T-helper 2 cell (primary cell): ENCODE measurements at regions not wholly inside any gene's neighbourhood (a gene's known extent, or its start where the extent isn't known, plus 50 kb on each side); places are given as distances from the start of the nearest gene placed in this dataset.

ENCODE experiments used
- DNase-seq, 5 experiments: peaks; one replicate each; pipeline versions ENCODE4 v3.0.0 to v3.0.0-alpha.2; 2012 to 2022

- no peak for DNase-seq
These were observed 166.0 kb upstream of the MDFIC start for GRCh38 chr7:114755856-114756255.

DNA sequence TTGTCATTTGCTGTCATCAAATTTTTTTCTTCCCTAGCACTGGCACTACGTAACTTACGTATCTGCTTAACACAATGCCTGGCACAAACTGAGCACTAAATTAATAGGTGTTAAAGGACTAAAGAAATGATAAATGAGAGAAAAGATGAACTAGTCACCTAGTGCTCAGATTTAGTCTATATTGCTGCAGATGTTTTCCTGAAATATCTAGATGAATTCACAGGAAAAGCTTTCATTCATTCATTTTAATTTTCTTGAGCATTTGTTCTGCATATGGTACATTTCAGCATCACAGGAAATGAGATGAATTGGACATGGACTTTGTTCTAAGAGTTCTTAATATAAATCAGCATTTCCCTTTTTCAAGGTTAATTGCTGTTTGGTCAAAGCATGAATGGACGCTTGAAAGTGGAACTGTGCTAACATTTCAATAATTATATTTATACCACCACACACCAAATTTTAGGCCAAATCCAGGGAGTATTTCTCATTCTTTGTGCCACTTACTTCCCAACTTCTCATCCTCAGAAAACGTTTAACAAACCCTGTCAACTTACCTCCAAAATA lies 163.2 kb upstream of the MDFIC start:
- no peak for DNase-seq

DNA sequence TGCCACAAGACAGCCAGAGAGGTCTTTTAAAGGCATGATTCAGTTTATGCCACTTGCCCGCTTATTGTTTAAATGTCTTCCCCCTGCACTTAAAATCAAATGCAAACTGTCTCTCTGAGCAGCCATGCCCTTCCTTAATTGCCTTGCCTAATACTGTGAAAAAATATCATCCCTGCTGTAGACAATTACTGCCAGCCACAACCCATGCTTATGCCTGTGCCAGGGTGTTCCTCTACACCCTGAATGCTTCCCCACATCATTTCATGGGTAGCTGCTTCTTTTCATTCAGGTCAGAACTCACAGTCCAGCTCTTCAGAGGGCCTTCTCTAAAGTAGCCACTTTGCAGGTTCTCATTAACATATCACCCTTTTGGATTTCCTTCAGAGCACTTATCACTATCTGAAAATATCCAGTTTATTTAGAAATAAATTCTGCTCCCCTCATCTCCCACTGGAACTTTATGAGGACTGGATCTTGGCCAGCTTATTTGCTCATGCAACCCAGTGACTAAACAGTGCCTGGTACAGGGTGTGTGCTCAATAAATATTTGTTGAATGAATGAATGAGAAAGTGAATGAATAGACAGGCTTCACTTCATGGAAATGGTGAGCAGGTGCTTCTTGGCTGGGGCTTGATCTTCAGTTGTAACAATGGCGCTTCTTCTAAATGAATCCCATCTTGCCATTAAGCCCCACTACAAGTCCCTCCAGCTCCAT lies 162.4 kb upstream of the MDFIC start:
- DNase-seq = no peak

DNA sequence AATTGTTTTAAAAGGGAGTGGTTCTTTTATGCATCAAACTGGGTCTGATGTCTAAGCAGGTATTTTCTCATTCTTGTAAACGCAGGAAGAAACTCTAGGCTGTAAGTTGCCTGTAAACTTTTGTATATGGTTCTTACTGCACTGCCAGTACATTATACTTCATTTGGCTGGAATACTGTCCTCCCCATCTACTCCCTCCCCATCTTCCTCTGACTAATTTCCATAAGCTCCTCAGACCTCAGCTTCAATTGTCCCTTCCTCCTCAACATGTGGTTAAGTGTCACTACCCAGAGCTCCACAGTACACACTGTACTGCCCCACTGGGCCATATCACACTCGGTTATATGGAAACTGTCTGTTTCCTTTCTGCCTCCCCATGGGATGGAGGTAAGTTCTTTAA lies 161.4 kb upstream of the MDFIC start:
- no peak for DNase-seq

DNA sequence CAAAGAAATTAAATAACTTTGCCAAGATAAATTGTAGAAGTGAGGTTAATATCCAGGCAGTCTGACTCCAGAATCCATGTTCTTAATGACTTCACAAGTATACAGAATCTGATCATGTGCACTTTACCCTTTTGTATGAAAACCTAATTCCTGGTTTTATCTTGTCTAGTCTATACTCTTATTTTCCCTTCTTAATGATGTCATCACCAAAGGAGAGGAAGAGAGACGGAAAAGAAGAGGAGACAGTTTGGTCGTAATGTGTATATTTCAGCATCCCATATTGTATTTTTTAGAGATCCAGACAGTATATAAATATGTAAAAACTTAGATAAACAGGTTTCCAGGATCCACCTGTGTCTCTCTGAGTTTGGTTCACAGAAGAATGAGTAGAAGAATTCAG lies 159.9 kb upstream of the MDFIC start:
- no peak for DNase-seq

DNA sequence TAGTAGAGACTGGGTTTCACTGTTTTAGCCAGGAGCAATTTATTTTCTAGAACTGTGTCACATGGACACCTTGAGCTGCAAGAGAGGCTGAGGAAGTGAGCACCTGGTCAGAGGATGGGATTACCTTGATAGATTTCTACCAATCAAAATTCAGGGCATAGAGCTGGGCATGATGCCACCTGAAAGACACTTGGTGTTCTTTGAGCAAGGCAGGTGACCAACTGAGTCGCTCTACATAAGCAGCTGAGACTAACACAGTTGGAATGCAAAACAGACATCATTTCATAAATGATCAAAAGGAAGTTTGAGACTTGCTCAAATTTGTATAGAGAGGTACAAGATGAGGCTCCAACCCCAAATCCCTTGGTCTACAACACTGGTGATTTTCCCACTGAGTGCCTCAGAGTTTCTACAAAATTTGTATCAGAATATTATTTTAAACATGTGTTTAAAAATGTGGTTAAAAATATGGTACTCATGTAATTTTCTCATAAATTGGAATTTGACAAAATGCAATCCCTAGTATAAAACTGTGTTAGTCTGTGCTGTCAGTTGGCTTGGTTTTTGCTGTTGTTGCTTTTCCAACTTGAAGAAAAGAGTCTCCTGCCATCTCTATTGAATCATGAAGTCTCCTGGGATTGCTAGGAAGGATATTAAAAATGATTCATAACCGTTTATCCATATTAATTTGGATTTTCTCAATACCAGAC lies 156.4 kb upstream of the MDFIC start:
- no peak for DNase-seq

DNA sequence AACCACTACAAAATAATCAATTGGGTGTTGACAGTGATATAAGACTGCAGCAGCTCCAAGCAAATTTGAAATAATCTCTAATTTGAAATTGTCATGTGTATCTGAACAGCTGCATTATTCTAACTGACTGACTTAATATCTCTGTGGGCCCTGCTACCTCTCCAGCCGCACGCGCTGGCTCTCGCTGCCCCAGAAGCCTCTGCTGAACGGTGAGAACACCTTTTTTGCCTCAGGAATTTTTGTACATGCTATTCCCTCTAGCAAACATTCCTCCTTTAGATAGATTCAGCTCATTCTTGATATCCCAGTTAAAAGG lies 155.9 kb upstream of the MDFIC start:
- no peak for DNase-seq

GRCh38 chr7:114777288-114777687 lies 144.6 kb upstream of the MDFIC start:
- DNase-seq = no peak

DNA sequence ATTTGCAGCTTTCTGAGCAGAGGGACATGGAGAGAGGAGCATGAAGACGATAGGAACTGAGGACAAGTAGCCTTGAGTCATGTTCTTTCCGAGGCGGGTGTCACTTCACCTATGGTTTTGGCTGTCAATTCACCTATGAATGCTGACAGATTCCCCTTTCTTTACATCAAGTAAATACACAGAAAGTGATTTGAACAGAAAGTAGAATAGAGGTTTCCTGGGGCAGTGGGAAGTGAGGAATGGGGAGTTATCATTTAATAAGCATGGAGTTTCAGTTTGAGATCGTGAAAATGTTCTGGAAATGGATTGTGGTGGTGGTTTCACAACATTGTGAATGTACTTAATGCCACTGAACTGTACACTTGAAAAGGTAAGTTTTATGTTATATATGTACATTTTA lies 138.4 kb upstream of the MDFIC start:
- no peak for DNase-seq

DNA sequence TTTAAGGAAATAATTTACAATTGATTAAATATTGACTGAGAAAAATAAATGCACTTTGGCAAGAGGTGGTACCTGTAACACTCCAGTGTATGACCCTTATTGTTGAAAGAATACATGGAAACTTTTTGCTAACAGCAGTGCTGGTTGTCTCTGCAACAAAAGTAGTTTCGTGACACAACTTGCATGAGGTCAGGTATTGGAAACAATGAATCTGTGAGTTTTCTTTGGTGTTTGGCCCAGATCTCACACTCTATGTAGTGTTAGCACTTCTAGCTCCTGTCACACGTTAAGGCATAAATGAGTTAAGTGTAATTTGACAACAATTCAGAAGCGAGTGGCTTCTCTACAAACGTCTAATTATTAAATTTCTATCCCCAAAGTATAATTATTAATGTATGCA lies 137.7 kb upstream of the MDFIC start:
- DNase-seq = no peak

DNA sequence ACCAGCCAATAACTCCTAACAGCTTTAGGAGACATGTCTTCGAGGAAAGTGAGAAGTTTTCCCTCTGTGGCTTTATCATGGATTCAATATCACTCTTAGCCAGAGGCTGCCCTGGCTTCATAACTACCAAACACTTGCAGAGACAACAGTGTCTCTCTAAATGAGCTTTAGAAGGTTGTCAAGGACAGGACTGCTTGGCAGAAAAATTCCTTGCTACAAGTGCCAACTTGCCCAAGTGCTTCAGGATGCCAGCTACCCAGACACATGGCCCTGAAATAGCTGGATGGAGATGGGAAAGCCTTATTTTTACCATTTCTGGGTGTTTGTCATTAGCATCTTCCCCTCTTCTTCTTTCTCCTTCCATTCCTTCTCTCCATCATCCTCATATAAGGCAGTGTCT lies 137.1 kb upstream of the MDFIC start:
- no peak for DNase-seq

DNA sequence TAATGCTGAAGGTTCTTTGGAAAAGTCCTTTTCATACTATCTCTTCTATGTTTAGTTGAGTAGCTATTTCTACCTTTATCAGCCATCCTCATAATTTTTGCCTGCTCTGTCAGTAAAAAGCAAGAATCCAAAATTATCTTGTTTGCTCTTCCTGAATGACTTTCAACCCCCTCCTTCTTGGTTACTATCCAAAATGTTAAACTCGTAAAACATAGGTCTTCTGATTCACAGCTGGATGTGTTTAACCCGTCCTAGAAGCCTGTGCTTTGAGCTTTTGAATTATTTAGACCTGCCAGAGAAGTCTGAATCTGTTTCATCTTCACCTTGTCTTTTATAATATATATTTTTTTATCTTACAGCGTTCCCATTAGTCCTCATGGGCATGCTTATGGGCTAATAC lies 136.4 kb upstream of the MDFIC start:
- no peak for DNase-seq

GRCh38 chr7:114786455-114786854 lies 135.4 kb upstream of the MDFIC start:
- DNase-seq = peak in 1 of 5 experiments; percentile 37

GRCh38 chr7:114787556-114787955 lies 134.3 kb upstream of the MDFIC start:
- no peak for DNase-seq

- DNase-seq = no peak
These were observed 133.2 kb upstream of the MDFIC start for GRCh38 chr7:114788706-114789105.

DNA sequence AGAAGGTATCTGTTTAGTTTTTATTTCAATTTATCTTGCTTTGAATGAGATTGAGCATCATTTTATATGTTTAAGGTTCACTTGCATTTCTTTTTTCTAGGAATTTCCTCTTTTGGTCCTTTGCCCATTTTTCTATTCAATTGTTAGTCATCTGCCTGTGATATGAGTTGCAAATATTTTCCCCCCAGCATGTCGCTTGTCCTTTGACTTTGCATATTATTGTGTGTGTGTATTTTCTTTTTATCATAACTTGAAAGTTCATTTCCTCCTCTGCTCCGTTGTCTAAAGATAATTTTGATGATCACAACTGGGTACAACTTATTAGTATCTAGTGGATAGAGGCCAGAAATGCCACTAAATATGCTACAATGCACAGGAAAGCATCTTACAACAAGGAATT lies 132.7 kb upstream of the MDFIC start:
- no peak for DNase-seq

DNA sequence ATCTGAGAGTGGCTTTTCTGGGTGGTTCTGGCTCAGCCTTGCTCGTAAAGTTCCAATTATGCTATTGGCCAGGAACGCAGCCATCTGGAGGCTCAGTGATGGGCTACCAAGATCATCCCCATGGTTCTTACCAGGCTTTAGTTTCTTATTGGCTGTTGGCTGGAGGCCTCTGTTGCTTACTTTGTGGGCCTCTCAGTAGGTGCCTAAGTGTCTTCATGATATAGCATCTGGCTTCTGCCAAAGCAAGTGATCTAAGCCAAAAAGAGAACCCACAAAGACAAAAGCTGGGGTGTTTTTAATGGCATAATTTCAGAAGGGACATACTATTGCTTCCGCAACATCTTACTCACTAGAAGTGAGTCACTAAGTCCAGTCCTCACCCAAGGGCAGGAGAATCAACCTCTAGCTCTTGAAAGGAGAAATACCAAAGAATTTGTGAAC lies 132.0 kb upstream of the MDFIC start:
- no peak for DNase-seq

DNA sequence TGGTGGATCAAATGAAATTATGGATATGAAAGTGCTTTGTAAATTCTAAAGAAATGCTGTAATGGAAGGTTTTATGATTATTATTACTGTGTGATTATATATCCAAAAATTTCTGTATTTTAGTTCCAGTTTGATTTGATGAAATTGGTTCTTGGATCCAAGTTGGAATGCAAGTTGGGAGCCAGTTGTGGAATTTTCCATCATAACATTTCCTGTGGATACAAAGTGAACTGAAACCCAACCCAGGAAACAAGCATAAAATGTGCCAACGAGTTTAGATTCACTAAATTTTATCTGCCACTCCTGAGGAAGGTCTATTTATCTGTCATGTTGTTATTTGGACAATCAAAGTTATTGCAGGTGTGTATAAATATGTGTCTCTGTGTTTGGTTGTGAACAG lies 131.4 kb upstream of the MDFIC start:
- no peak for DNase-seq

GRCh38 chr7:114791771-114792170 lies 130.1 kb upstream of the MDFIC start:
- DNase-seq = no peak

GRCh38 chr7:114793155-114793845 lies 128.6 kb upstream of the MDFIC start:
- no peak for DNase-seq

DNA sequence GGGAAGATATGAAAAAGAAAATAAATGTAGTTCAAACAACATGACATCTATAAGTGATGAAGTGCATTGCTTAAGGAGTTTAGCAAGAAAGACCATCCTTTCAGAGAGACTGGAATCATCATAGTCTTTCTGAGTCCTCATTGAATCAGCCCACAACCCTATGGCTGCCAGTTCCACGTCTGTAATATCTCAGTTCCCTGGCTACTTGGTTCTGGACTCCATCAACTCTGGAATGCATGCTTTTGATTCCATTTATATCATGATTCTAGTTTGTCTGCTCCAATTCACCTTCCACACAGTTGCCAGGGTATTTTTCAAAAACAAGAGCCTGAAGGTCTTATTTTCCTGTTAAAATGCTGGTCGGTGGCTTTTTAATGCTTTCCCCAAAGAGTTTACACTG lies 126.4 kb upstream of the MDFIC start:
- no peak for DNase-seq

DNA sequence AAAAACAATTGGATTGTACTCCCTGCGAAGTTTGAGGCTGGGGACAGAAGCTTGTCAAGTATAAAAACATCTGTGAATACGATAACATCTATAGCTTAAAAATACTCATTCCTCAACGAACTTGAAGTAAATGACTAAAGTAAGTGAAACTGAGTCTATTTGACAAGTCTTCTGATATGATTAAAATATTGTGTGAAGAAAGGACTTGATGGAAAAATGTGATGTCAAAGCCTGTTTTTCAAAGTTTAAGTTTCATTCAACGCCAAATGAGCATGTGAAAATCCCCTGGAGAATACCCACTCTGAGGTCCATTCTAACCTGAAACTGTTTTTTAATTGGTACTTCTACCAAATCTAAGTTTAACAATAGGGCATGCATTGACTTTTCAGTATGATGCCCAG lies 122.3 kb upstream of the MDFIC start:
- DNase-seq = peak in 1 of 5 experiments; percentile 78

DNA sequence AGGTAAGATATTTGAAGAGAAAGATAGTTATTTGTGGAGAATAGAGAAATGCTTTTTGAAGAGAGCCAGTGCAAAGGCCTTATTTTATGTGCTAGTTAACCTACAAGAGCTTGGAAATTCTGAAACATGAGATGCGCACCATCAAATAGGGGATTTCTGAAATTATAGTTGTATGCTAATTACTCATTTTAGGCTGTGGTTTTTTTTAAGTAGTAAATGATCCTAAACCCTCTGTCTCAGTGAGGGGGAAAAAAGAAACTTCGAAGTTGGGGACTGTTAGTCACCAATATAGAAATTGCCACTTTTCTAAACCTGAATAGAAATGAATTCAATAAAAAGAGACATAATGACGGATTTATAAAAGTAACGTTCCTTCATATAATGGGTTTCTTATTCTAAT lies 119.3 kb upstream of the MDFIC start:
- peak in 1 of 5 experiments; percentile 63 for DNase-seq
